ENCODE measurements at regions not wholly inside any gene's neighbourhood (a gene's known extent, or its start where the extent isn't known, plus 50 kb on each side); places are given as distances from the start of the nearest gene placed in this dataset.

GRCh38 chr5:53418409-53418808, 62.0 kb upstream of the FST start:
- H3K4me3 ChIP-seq = no peak overlapping the region

GRCh38 chr5:53418826-53419658, 61.4 kb upstream of the FST start:
- Histone ChIP-seq H3K9ac (no peak overlapping the region), H3K4me2 (no peak overlapping the region), H3K4me3 (no peak overlapping the region), H3K36me3 (no peaks in the 10 kb centered on the region), H3K4me1 (no peaks in the 10 kb centered on the region), H3K27ac (no peak overlapping the region), H4K20me1 (no peaks in the 10 kb centered on the region), H3K27me3 (no peaks in the 10 kb centered on the region), H3K9me3 (no peaks in the 10 kb centered on the region)
- TF ChIP-seq Cebpa-rat (IDR thresholded peaks at IDR 0.05) = no peak

More at GRCh38 chr5:53418409-53418808, 62.0 kb upstream of the FST start:
- TF ChIP-seq Cebpa-rat (IDR thresholded peaks at IDR 0.05) = no peak
- no peak overlapping the region for H3K27ac ChIP-seq
- no peaks in the 10 kb centered on the region for H3K4me1 ChIP-seq
- no peak overlapping the region for H3K9ac ChIP-seq
- no peaks in the 10 kb centered on the region for H3K27me3 ChIP-seq
- no peak overlapping the region for H3K4me2 ChIP-seq
- no peaks in the 10 kb centered on the region for H4K20me1 ChIP-seq
- no peaks in the 10 kb centered on the region for H3K36me3 ChIP-seq
- no peaks in the 10 kb centered on the region for H3K9me3 ChIP-seq

GRCh38 chr5:53422539-53422938, 57.9 kb upstream of the FST start:
- Histone ChIP-seq H3K4me2 (no peak overlapping the region), H3K9ac (no peak overlapping the region), H3K4me1 (no peaks in the 10 kb centered on the region), H3K36me3 (no peaks in the 10 kb centered on the region), H3K27ac (no peak overlapping the region), H3K9me3 (no peaks in the 10 kb centered on the region), H3K27me3 (no peaks in the 10 kb centered on the region), H3K4me3 (no peak overlapping the region), H4K20me1 (no peaks in the 10 kb centered on the region)
- TF ChIP-seq Cebpa-rat (IDR thresholded peaks at IDR 0.05) = no peak

GRCh38 chr5:53423724-53424123, 56.7 kb upstream of the FST start:
- Histone ChIP-seq H3K36me3 (no peaks in the 10 kb centered on the region), H3K4me2 (no peak overlapping the region), H3K9ac (no peak overlapping the region), H3K4me3 (no peak overlapping the region), H4K20me1 (no peaks in the 10 kb centered on the region), H3K27me3 (no peaks in the 10 kb centered on the region), H3K9me3 (no peaks in the 10 kb centered on the region), H3K27ac (no peak overlapping the region), H3K4me1 (no peaks in the 10 kb centered on the region)
- TF ChIP-seq Cebpa-rat (IDR thresholded peaks at IDR 0.05) = no peak

- H3K4me1 ChIP-seq = no peaks in the 10 kb centered on the region
- no peak overlapping the region for H3K4me2 ChIP-seq
- H3K27ac ChIP-seq = no peak overlapping the region
Observed at GRCh38 chr5:53424686-53425615, 55.5 kb upstream of the FST start.

GRCh38 chr5:53425687-53426511, 54.5 kb upstream of the FST start:
- H4K20me1 ChIP-seq = no peaks in the 10 kb centered on the region
- no peak overlapping the region for H3K27ac ChIP-seq
- TF ChIP-seq Cebpa-rat (IDR thresholded peaks at IDR 0.05) = no peak
- no peak overlapping the region for H3K4me3 ChIP-seq
- H3K27me3 ChIP-seq = no peaks in the 10 kb centered on the region
- no peak overlapping the region for H3K9ac ChIP-seq
- H3K36me3 ChIP-seq = no peaks in the 10 kb centered on the region
- H3K9me3 ChIP-seq = no peaks in the 10 kb centered on the region
- H3K4me2 ChIP-seq = no peak overlapping the region
- H3K4me1 ChIP-seq = no peaks in the 10 kb centered on the region

More at GRCh38 chr5:53424686-53425615, 55.5 kb upstream of the FST start:
- Histone ChIP-seq H3K9ac (no peak overlapping the region), H3K4me3 (no peak overlapping the region), H3K9me3 (no peaks in the 10 kb centered on the region), H3K27me3 (no peaks in the 10 kb centered on the region), H3K36me3 (no peaks in the 10 kb centered on the region), H4K20me1 (no peaks in the 10 kb centered on the region)
- no peak for TF ChIP-seq Cebpa-rat (IDR thresholded peaks at IDR 0.05)

- H3K4me1 ChIP-seq = no peaks in the 10 kb centered on the region
- no peak for TF ChIP-seq Cebpa-rat (IDR thresholded peaks at IDR 0.05)
- no peaks in the 10 kb centered on the region for H3K36me3 ChIP-seq
- no peaks in the 10 kb centered on the region for H4K20me1 ChIP-seq
- no peak overlapping the region for H3K4me3 ChIP-seq
- H3K9ac ChIP-seq = no peak overlapping the region
- no peaks in the 10 kb centered on the region for H3K9me3 ChIP-seq
- H3K27ac ChIP-seq = no peak overlapping the region
- no peak overlapping the region for H3K4me2 ChIP-seq
- H3K27me3 ChIP-seq = no peaks in the 10 kb centered on the region
Observed at GRCh38 chr5:53426512-53426830, 54.0 kb upstream of the FST start.

- Histone ChIP-seq H3K4me3 (no peak overlapping the region), H3K4me1 (no peaks in the 10 kb centered on the region), H3K4me2 (no peak overlapping the region), H3K27me3 (no peaks in the 10 kb centered on the region), H3K9me3 (no peaks in the 10 kb centered on the region), H4K20me1 (no peaks in the 10 kb centered on the region), H3K27ac (no peak overlapping the region), H3K36me3 (no peaks in the 10 kb centered on the region), H3K9ac (no peak overlapping the region)
- TF ChIP-seq Cebpa-rat (IDR thresholded peaks at IDR 0.05) = no peak
Observed at GRCh38 chr5:53426878-53427277, 53.6 kb upstream of the FST start.

GRCh38 chr5:53427965-53428364, 52.5 kb upstream of the FST start:
- H3K27me3 ChIP-seq = no peaks in the 10 kb centered on the region
- H3K4me3 ChIP-seq = no peak overlapping the region
- no peaks in the 10 kb centered on the region for H3K4me1 ChIP-seq
- no peaks in the 10 kb centered on the region for H3K36me3 ChIP-seq
- TF ChIP-seq Cebpa-rat (IDR thresholded peaks at IDR 0.05) = no peak
- no peaks in the 10 kb centered on the region for H3K9me3 ChIP-seq
- H4K20me1 ChIP-seq = no peaks in the 10 kb centered on the region
- no peak overlapping the region for H3K27ac ChIP-seq
- H3K9ac ChIP-seq = no peak overlapping the region
- H3K4me2 ChIP-seq = no peak overlapping the region
